ENCODE measurements at regions not wholly inside any gene's neighbourhood (a gene's known extent, or its start where the extent isn't known, plus 50 kb on each side); places are given as distances from the start of the nearest gene placed in this dataset.

DNA sequence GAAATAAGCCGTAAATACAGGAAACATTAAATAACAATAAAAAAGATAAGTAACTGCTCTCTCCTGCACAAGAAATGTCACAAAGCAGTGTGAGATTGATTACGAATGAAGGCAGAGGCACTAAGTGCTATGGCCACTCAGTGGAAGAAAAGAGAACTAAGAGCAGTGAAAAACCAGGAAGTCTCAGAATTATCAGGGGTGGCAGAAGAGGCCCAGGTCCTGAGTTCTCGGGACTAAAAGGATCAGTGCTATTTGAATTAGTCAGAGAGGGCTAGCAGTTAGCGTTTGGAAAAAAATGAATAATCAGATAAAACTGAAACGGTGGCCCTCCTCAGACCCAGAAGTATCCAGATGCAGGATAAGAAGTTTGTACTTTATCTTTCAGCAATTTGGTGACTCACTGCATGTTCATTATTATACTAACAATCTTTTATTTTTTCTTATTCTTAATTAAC lies 367.1 kb downstream of the ZEB2 start:
- no peak for DNase-seq

DNA sequence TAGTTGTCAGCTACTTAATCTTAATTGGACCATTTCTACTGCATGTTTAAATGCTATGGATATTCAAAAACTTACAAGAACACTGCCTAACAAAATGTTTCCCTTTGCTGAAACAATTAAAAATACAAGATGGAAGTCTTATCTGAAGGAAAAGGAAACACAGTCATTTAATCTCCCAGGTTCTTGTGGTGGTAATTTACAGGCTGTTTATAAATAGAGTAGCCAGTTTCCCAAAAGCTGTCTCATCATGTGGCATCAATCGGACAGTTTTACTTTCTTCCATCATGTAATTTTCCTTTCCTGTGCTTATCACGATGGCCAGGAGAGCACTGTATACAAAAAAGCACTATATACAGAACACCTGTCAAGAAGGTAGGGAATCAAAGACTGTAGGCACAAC lies 368.1 kb downstream of the ZEB2 start:
- DNase-seq: no peak

DNA sequence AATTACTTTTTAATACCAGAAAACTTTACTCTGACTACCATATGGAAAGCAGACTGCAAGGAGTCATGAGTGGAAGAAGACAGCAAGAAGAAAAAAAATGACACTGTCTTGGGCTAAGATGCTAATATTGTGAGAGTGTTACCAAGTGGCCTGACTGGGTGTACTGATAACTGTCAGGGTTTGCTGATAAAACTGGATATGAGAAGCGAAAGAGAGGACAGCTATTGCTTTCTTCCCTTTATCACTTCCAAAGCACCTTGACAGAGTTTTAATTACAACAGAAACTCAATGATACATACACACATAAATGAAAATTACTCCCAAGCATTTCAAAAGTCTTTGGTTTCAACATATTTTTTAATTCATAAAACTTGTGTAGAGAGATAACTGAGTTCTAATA lies 368.5 kb downstream of the ZEB2 start:
- DNase-seq: no peak

DNA sequence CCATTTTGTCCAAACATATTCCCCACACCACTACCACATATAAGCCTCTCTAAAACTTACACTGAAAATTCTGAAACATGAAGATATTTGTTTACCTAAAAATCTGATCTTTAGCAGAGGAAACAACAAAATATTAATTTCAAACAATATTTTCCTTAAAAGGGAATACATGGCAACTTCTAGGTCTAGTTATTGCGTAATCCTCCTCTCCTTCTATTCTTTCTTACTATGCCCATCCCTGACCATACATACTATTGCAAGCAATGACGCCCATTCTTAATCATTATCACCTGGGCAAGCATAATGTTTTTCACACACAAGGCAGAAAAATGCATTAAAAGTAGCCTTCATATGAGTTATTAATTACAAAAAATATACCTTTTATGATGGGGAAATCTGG lies 372.6 kb downstream of the ZEB2 start:
- DNase-seq: no peak

DNA sequence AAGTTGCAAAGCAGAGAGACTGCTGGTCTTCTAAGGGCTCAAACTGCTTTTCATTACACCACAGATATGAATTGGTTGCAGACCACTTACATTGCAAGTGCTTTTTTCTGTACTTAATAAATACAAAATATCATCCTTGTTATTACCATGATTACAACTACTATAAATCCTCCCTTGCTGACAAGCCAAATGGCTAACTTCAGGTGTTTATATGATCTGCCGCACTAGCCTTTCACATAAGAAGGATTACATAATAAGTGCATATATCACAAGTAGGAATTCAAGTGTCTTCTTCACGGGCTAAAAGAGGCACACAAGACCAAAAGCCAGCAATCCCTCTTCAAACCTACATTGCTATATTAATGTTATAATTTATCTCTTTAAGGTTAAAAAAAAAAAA lies 373.0 kb downstream of the ZEB2 start:
- no peak for DNase-seq

GRCh38 chr2:144146076-144146475 lies 373.8 kb downstream of the ZEB2 start:
- no peak for DNase-seq

DNA sequence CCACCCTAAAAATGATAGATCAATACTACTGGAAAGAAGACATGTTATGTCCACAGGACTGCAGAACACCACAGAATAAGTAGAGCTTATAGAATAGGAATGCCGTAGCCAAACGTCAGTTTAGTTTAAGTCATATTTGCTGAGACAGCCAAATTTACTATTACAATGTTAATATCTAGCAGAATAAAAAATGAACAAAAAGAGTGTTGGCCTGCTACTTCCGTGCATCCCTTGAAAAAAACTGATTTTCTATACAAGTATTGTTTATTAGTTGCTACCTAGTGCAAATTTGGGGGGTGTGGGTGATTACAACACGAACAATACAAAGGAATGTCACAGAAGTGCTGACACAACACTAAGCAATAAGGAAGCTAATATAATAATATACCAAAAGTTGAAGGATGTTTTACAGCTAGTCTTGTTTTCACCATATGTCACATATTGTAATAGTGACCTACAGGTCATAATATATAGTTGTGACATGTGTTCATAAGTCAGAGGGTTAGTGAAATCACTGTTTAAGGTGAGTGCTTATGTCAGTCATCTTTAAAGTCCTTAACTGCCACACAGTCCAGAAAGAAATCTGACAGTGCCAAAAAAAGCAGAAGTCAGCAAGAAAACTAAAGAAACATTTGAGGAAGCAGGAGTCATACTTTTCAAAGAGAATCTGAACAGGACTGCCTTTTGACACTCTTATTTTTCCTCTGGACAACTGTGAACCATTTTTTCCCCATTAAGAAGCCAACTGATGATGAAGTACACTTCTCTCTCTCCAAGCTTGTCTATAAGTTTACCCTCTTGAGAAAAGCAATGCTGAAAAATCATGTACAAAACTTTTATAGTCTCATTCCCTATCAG lies 376.4 kb downstream of the ZEB2 start:
- DNase-seq: no peak

GRCh38 chr2:144140891-144141290 lies 379.0 kb downstream of the ZEB2 start:
- DNase-seq: no peak

GRCh38 chr2:144137705-144138428 lies 382.1 kb downstream of the ZEB2 start:
- DNase-seq: no peak

DNA sequence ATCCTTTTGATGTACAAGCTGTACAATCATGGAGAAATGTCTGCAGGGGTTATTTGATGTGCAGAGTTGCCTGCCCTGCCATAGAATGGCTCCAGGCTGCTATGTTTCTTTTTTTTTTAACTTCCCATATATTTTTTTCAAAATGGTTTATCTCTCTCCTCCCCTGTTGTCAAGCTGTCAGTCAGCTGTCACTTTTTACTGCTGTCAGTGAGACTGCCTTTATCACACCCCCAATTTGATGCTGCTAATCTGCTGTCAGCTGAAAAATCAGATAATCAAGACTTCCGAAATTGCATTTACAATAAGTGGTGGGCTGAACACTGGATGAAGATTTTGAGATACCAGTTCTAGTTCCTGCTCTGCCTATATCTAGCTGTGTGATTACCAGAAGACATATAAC lies 382.6 kb downstream of the ZEB2 start:
- no peak for DNase-seq

GRCh38 chr2:144136297-144137010 lies 383.5 kb downstream of the ZEB2 start:
- no peak for DNase-seq

GRCh38 chr2:144133936-144134665 lies 385.8 kb downstream of the ZEB2 start:
- DNase-seq: no peak

DNA sequence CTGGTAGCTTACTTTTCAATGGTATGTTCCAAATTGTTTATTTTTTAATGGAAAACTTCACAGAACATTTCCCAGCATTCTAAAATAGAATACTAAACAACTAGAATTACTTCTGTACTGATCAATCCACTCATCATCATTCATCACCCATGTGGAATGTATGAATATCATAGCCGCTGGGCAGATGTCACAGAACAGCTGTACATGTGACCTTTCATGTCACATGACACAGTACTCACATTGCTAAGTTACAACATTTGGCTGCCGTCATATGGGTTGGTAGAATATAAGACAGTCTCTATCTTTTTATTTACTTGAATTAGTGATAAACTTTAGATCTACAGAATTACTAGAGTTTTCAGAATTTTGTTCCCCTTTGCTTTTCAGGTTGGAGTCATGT lies 387.6 kb downstream of the ZEB2 start:
- no peak for DNase-seq

DNA sequence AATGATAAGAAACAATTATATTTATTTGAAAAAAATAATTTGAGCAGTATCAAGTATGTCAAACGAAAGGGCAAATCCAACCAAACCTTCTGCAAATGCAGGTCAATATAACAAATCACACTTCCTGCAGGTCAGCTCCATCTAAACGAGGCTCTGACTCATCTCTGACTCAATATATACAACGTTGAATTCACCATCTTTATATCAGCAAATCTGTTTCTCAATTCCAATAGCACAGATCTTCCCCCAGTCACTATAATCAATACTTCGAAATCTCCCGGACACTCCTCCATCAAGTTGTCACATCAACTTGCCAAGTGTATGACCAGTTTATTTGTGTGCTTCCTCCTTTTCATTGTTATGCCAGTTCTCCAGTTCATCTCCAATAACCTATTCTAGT lies 388.9 kb downstream of the ZEB2 start:
- no peak for DNase-seq

GRCh38 chr2:144130551-144130950 lies 389.4 kb downstream of the ZEB2 start:
- no peak for DNase-seq

- DNase-seq: no peak
These were observed 391.7 kb downstream of the ZEB2 start for GRCh38 chr2:144128130-144128746.

- DNase-seq: no peak
These were observed 392.2 kb downstream of the ZEB2 start for GRCh38 chr2:144127693-144128092.

GRCh38 chr2:144126302-144126701 lies 393.6 kb downstream of the ZEB2 start:
- DNase-seq: no peak

- DNase-seq: no peak
These were observed 394.2 kb downstream of the ZEB2 start for GRCh38 chr2:144125751-144126150.

- no peak for DNase-seq
These were observed 395.0 kb downstream of the ZEB2 start for GRCh38 chr2:144124882-144125281.

DNA sequence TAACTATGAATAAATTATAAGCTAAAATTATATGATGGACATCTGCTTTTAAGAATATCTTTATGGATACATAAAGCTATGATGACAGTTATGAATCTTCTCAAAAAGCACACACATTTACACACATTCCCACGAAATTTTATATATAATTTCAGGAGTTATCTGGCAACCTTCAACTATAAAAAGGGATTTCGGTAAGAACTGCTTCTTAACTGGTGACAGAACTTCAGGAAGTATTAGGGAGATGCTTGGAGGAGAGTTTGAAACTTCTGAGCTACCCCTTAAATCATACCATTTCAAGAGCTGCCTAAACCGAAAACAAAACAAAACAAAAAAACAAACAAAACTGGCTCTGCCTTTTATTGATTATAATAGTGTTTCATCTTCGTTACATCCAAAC lies 399.4 kb downstream of the ZEB2 start:
- DNase-seq: no peak

GRCh38 chr2:144117086-144117485 lies 402.8 kb downstream of the ZEB2 start:
- no peak for DNase-seq
